ENCODE measurements at regions not wholly inside any gene's neighbourhood (a gene's known extent, or its start where the extent isn't known, plus 50 kb on each side); places are given as distances from the start of the nearest gene placed in this dataset.

DNA sequence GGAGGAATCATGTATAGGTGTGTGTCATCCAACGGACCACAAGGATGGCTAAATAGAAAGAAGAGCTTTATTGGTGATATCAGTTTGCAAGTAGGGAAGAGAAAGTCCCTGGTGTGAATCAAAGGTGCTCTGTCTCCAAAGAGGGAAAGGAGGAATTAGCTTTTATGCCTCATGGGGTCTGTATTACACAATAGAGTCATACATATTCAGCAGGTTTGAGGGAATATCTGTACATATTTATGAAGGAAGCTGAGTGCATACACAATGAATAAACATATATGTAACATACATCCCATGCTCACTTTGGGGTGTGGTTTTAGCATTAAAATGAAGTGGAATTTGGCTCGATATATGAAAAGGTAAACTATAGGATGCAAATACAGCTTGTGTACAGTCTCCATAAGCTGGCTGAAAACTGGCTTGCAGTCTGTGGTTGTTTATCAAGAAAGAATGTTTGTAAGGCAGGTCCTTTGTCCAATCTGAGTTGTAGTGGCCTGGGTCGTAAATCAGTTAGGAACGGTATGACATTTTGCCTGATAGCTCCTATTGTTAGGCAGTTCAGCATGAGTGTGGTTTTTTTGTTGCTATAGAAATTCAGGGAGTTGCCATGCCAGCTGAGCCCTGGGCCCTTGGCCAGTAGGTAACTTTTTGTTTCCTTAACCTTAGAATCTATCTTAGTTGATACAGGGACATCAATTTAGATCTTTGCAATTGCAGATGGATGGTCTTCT lies 198.0 kb upstream of the ZP4 start:
- TF ChIP-seq ZNF274 (IDR thresholded peaks at IDR 0.05; ENCODE audit: low read depth, low read length), result no peak
- no peak overlapping the region for H3K4me3 ChIP-seq (ENCODE audit: low read length)

DNA sequence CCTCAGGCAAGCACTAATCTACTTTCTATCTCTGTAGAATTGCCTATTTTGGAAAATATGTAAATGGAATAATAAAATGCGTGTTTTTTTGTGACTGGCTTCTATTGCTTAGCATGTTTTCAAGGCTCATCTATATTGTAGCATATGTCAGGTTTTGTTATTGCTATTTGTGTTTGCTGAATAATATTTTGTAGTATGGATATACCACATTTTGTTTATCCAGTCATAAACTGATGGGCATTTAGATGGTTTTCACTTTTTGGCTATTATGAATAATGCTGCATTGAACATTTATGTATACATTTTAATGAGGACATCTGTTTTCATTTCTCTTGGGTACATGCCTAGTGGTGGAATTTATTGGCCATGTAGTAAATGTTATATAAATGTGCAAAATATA lies 183.3 kb upstream of the ZP4 start:
- no peak for TF ChIP-seq ZNF274 (IDR thresholded peaks at IDR 0.05; ENCODE audit: low read depth, low read length)
- H3K4me3 ChIP-seq (ENCODE audit: low read length), result no peak overlapping the region

DNA sequence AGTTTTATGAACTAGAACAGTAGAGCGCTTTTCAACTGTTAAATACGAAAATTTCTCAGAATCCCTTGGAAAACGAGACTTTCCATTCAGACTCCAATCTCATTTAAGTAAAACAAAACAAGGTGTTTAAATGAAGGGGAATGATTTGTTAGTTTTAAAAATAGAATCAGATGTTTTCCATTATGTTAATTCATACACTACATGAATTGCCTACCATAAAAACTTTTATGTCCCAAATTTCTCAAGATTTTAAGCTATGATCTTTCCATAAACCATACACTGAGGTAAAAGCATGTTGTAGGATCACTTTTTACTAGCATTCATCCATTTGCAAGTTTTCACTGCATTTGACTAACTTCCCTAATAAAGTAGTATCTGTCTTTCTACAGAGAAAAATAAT lies 180.3 kb upstream of the ZP4 start:
- TF ChIP-seq ZNF274 (IDR thresholded peaks at IDR 0.05; ENCODE audit: low read depth, low read length), result no peak
- H3K4me3 ChIP-seq (ENCODE audit: low read length), result no peak overlapping the region

DNA sequence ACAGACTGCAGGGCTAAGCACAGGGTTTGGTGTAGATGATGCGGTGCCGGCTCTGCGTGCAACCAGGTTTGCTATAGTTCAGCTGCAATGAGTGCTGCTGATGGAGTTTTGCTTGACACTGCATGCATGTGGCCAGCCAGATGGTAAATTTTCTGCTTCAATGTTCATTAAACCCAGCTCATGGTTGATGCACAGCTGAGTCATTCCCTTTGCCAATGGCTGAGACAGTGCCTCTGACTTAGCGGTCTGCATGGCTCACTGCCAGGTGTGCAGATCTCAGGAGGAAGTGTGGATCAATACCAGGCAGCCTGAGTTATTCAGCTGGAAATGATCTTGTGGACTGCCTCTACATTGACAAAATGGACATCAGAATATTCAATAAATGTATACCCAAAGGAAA lies 172.7 kb upstream of the ZP4 start:
- TF ChIP-seq ZNF274 (IDR thresholded peaks at IDR 0.05; ENCODE audit: low read depth, low read length), result no peak
- H3K4me3 ChIP-seq (ENCODE audit: low read length), result no peak overlapping the region; the same call in 1 of the 2 replicates

DNA sequence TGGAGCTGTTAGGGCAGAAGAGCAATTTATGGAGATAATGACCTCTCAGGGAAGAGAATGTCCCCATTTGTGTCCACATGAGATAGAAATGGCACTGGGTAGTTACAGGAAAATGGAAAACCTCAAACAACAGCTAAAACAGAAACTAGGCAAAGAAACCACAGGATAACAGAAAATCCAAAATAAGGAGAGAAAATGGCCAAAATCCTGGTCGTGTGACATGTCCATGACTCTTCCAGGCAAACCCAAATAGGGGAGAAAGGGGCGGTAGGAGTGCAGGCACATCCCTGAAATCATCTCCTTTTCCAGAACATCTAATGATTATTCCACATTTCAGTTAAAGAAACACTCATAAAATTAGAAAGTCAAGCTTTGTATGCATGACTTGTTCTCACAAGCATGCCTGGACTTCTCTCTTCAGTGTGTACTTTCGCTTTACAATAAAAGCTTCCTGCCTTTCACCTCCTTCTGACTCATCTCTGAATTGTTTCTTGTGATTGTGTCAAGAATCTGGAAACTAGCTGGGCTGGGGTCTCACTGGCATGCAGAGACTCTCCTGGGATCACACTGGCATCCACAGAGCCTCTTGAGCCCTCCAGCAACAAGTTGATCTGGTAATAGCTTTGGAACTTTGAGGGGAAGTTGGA lies 171.4 kb upstream of the ZP4 start:
- H3K4me3 ChIP-seq (ENCODE audit: low read length), result peak overlapping the region; percentile 13; the same call in 1 of the 2 replicates
- no peak for TF ChIP-seq ZNF274 (IDR thresholded peaks at IDR 0.05; ENCODE audit: low read depth, low read length)

DNA sequence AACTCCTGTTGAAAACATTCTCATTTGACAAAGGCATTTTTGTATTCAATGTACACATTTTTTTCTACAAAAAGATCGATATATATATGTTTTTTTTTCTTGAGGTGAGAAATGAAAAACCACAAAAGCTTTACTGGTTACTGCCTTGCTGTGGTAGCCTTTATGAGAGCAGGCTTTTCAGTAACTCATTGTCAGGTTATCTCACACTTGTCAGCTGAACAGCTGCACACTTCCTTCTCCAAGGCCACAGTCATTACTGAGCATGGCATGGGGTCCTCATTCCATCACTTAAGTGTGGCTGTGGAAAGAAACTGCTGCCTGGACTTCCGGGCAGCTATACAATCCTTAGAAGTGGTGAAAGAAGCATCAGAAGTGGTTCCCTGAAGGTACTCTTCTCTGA lies 169.3 kb upstream of the ZP4 start:
- TF ChIP-seq ZNF274 (IDR thresholded peaks at IDR 0.05; ENCODE audit: low read depth, low read length), result no peak
- no peak overlapping the region; the same call in 1 of the 2 replicates for H3K4me3 ChIP-seq (ENCODE audit: low read length)

DNA sequence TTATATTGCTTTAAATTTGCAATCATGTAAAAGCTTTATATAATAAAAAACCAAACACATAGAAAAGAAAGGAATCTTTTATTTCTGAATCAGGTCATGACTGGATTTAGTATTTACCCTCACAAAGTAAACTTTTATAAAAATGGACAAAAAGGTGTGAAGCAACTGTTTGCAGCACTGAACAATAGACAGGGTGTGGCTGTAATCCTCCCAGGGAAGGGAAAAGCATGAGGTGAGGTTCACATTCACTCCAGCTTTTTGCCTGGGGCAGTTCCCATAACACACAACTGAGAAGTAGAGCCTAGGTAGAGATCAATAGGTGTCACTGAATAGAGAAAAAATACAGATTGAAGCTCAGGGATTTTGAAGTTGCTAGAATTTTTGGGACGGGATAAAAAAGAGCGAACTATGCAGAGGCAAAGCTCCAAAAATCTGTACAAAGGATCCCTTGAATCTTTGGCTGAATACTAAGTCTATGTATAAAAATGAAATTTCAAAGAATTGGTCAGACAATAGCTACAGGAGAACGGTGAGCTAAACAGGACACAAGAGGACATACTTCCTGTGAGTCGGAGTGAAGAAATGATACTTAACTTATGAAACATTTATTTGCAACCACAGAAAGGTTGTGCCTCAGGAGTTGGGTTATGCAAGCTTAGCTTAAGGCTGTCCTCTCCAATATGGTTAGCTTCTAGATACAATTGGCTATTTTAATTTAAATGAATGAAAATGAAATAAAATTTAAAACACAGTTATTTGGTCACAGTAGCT lies 162.0 kb upstream of the ZP4 start:
- H3K4me3 ChIP-seq (ENCODE audit: low read length), result no peak overlapping the region
- TF ChIP-seq ZNF274 (IDR thresholded peaks at IDR 0.05; ENCODE audit: low read depth, low read length), result no peak

DNA sequence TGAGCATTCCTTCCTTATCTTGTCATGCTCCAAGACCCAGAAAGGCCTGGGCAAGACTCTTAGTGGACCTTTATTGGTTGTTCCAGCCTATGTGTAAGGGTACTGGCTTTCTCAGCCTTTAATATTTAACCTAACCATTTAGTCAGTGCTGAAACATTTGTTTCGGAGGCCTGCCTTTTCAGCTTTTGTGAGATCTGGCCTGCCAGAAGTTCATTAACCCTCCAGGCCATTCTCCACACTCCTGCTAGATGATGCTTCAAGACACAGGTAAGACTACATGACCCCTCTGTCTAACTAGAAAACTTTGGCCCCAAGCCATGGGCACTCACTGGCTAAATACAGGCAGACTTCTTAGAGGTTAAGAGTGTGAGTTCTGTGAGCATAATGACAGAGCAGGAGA lies 138.4 kb upstream of the ZP4 start:
- TF ChIP-seq ZNF274 (IDR thresholded peaks at IDR 0.05; ENCODE audit: low read depth, low read length), result no peak
- H3K4me3 ChIP-seq (ENCODE audit: low read length), result no peak overlapping the region

DNA sequence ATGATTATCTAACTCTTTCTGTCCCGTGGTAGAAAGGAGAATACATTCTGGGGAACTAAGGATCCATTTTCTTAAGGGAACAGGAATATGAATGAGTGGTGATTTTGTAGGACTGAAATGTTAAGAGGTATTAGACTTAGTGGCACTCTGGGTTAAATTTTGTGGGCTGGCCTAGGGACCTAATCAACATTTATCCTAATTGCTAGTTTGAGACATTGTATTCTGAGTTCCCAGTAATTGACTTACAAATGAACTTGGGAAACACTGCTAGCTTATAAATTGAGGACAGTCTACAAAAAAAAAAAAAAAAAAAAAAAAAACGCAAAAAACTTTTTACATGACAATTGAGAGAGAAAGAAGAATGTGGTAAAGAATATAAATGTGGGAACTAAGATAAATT lies 136.6 kb upstream of the ZP4 start:
- TF ChIP-seq ZNF274 (IDR thresholded peaks at IDR 0.05; ENCODE audit: low read depth, low read length), result no peak
- no peak overlapping the region for H3K4me3 ChIP-seq (ENCODE audit: low read length)

DNA sequence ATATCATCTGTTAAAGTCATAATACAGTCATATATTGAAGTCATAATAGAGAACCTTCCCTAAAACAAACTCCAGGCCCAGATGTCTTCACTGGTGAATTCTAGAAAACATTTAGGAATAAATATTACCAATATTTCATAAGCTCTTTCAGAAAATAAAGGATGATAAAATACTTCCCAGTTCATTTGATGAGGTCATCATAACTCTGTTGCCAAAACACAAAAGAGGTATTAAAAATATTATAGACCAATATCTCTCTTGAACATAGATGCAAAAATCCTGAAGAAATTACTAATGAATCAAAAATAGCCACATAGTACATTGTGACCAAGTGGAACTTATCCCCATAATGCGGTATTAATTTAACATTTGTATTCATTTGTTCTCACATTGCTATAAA lies 132.4 kb upstream of the ZP4 start:
- TF ChIP-seq ZNF274 (IDR thresholded peaks at IDR 0.05; ENCODE audit: low read depth, low read length), result no peak
- H3K4me3 ChIP-seq (ENCODE audit: low read length), result no peak overlapping the region

DNA sequence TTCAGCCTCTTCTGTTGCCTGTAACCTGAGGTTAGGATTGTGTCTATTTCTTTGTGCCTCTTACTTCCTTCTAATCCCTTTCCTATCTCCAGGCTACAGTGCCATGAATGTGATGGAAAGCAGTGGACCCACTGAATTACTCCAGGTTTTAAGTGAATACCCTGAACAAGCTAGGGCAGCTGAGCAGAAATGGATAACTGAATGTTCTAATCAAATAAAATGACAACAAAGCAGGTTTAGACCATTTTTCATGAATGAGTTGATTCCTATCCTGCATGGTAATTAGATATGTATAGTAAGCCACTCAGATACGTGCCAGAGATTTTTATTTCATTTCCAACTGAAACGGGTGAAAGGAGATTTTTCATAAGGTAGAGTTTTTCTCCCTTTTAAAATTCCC lies 127.5 kb upstream of the ZP4 start:
- TF ChIP-seq ZNF274 (IDR thresholded peaks at IDR 0.05; ENCODE audit: low read depth, low read length), result no peak
- H3K4me3 ChIP-seq (ENCODE audit: low read length), result no peak overlapping the region

DNA sequence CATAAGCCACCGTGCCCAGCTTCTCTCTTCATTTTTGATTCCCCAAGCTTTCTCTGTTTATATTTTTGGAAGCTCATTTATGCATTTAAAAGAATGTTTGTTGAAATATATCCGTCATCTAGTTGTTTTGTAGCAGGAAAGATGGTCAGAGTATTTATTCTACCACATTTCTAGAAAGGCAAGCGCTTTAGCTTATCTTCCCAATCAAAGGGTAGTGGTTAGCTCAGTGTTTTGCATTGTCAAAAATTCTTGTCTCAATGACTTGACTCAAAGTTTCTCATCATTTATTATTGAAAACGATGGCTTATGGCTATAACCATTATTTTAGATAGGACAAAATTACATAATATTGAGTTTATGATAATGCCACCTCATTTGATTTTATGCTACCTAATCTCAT lies 116.1 kb upstream of the ZP4 start:
- no peak for TF ChIP-seq ZNF274 (IDR thresholded peaks at IDR 0.05; ENCODE audit: low read depth, low read length)
- no peak overlapping the region for H3K4me3 ChIP-seq (ENCODE audit: low read length)

DNA sequence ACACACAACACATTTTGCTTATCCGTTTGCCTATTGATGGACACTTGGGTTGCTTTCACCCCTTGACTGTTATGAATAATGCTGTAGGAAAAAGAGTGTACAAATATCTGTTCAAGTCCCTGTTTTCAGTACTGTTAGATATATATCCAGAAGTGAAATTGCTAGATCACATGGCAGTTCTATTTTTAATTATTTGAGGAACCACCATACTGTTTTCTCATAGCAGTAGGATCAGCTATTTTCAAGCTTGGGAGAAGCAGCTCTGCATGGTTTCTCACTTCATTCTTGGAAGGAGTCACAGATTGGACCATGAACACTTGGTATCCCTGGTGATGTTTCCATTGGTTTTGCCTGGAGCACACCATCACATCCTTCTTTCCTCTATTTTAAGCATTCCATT lies 114.4 kb upstream of the ZP4 start:
- TF ChIP-seq ZNF274 (IDR thresholded peaks at IDR 0.05; ENCODE audit: low read depth, low read length), result no peak
- no peak overlapping the region for H3K4me3 ChIP-seq (ENCODE audit: low read length)

DNA sequence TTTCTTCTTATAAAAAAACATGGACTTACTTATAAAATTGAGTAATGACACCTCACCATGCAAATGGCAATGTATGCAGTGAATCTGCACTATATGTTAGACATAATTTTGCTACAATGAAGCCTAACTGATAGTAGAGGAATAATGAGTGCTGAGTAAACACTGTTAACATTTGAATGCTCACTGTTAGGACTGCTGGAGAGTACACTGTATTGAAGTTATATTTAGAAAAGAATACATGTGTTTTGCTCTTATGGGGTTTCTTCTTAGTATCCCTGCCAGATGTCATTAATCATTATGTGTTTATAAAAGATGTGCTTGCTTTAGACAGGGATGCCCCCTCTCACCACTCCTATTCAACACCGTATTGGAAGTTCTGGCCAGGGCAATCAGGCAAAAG lies 111.1 kb upstream of the ZP4 start:
- no peak for TF ChIP-seq ZNF274 (IDR thresholded peaks at IDR 0.05; ENCODE audit: low read depth, low read length)
- H3K4me3 ChIP-seq (ENCODE audit: low read length), result no peak overlapping the region
